AG20443 (cell line): ENCODE measurements at regions not wholly inside any gene's neighbourhood (a gene's known extent, or its start where the extent isn't known, plus 50 kb on each side); places are given as distances from the start of the nearest gene placed in this dataset.

ENCODE experiments used
- DNase-seq: peaks from one replicate; pipeline ENCODE4 v3.0.0; 2012; ENCODE audit warnings: low spot score, mixed read lengths

DNA sequence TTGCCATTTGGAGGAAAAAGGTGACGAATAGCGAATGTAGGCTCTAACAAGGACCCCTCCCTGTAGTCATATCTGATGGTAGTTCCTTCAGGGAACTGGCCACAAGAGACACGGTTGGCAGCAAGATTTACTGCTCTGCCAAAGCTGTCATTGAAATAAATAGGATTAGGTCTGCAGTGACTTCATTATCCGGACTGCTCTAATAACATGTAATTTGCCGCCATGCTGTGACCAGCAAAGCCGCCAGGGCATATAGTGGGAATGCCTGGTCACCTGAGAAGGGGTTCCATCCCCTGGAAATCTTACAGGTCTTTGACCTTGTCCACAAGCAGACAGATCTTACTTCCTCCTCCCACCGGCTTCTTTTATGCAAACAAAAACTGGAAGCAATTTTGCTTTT is 59.4 kb upstream of the LAPTM4A start:
- DNase-seq: no peak

DNA sequence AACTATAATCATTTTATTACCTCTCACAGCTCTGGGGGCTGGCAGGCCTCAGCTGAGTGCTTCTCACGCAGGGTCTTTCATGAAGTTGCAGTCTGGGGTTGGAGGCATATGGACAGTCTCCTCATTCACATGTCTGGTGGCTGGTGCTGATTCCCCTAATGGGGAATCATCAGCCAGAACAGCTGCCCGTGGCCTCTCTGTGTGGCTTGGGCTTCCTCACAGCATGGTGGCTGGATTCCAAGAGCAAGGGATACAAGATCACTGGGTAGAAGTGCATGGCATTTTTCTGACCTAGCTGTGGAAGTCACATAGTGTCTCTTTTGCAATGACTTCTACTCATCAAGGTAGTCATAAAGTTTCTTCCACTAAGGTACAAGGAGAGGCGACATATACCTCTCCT is 59.0 kb upstream of the LAPTM4A start:
- no peak for DNase-seq

DNA sequence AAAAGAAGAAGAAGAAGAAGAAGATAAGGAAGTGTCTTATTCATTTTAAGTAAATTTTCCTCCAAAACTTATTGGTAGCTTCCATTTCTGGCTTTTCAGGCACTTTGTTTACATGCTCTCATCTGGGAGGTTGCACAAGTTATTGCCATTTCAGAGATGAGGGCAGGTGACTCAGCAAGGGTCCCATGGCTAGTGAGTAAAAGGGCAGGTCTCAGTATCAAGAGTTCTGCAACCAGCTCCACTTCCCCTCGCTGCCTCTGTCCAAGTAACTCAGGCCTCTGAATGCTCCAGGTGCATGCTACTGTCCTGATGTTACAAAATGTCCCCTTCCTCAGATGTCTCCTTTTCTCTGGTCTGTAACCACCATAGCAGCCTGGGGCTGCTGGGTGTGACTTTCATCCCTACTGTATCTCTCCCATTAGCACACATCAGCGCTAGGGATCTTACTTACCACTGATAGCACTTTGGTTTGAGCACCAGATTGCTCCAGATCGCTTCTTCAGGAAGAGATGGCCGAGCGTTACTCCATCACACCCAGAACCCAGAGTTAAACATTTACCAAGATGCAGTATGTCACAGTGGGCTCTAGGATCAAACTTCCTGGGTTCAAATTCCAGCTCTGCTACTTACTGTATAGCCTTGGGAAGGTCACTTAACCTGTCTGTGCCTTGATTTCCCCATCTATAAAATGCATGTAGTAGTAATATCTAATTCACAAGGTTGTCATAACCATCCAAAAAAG is 57.4 kb upstream of the LAPTM4A start:
- DNase-seq: no peak

DNA sequence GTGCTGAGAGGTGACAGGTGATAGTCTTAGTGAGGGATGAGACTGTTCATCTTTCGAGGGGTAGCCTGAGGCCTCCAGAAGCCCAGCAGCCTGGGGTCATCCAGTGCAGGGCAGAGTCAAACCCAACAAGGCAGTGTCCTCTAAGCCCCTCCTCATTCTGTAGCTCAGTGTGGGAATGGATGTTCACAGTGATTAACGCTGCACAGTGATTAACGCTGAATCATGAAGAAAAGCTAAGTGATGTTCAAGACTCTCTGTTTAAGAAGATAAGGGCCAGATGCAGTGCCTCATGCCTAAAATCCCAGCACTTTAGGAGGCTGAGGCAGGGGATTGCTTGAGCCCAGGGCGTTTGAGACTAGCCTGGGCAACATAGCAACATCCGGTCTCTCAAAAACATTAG is 56.3 kb upstream of the LAPTM4A start:
- DNase-seq: no peak

DNA sequence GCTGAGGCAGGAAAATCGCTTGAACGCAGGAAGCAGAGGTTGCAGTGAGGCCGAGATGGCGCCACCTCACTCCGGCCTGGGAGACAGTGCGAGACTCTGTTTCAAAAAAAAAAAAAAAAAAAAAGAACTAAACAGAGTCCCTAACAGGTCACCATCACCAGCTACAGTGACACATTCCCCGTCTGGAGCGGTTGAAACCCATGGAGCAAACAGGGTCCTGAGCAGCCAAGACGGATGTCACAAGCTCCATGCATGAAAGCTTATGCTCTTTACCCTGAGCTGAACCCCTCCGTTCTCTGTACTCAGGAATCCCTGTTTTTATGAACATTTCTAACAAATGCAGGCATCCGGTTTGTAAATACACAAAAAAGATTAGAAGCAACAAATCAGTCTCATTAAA is 55.9 kb upstream of the LAPTM4A start:
- no peak for DNase-seq

DNA sequence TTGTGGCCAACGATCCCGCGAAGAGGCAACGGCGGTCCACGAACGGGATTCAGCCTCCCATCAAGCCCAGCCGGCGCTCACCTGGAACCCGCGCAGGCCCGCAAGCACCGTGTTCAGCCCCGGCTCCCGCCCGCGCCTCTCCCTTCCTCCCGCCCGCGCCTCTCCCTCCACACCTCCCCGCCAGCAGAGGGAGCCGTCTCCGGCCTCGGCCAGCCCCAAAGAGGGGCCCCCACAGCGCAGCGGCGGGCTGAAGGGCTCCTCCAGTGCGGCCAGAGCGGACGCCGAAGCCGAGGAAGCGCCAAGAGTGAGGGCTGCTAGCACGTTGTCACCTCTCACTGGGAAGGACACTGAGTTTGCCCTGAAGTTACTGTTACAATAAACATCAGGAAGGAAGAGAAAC is 55.3 kb upstream of the LAPTM4A start:
- DNase-seq: no peak

DNA sequence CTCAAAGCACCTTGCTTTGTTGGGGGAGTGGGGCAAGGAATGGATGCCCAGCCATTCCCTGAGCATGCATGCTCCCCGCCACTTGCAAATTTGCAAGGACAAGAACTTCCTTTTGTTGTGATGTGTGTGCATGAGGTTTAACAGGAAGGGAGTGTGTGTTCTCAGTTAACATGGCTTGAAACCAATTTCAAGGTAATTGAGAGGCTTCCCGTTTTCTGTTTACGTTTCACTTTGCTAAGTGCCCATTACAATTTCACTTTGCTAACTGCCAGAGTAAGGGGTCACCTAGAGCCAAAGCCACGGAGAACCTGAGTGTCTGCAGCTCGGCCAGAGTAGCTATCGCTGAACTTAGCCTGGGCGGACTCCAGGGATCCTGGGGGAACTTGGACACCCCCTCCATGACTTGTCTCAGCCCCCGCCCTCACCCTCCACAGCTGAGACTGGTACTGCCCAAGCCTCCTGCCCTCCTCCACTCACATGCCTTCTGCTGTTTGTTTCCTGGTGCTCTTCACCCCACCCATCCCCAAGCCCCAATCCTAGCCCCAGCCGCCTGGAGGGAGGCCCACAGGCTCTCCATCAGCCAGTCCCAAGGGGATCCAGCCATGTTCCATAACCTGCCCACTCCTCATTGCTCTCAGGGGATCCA is 53.6 kb upstream of the LAPTM4A start:
- DNase-seq: no peak

DNA sequence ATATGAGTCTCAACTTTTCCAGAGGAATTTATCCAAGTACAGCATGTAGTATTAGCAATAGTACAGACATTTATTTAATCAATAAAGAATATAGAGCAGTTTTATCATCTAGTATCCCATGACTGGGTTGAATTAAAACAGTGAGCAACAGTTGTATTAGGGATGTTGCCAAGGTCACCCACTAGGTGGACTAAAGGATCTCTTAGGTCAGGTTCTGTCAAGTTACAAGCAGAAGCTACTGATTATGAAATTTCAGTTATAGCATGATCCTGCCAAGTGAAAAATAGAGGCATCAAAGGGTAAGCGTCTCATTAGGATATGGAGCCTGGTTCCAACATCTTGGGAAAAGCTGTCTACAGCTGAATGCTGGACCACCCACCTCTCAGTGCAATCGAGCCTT is 52.1 kb upstream of the LAPTM4A start:
- no peak for DNase-seq
